ENCODE measurements at regions not wholly inside any gene's neighbourhood (a gene's known extent, or its start where the extent isn't known, plus 50 kb on each side); places are given as distances from the start of the nearest gene placed in this dataset.

- no peak for DNase-seq
- intact Hi-C loops (cut with DNase I), result no loop called here
- H3K27ac ChIP-seq, result no peak overlapping the region
- TF ChIP-seq CTCF (IDR thresholded peaks at IDR 0.05), result no peak
- no peak overlapping the region for H3K4me3 ChIP-seq
- H3K9me3 ChIP-seq, result no peaks in the 10 kb centered on the region
- H3K4me1 ChIP-seq, result peaks cover 8% of the 10 kb centered on the region
- H3K36me3 ChIP-seq, result no peaks in the 10 kb centered on the region
- no peaks in the 10 kb centered on the region for H3K27me3 ChIP-seq
- no peak for ATAC-seq
Observed at GRCh38 chr5:56349461-56349860, 116.3 kb upstream of the ANKRD55 start.

GRCh38 chr5:56346741-56347535, 113.8 kb upstream of the ANKRD55 start:
- H3K4me3 ChIP-seq, result no peak overlapping the region
- no peak overlapping the region for H3K27ac ChIP-seq
- peaks cover 8% of the 10 kb centered on the region for H3K4me1 ChIP-seq
- no peaks in the 10 kb centered on the region for H3K9me3 ChIP-seq
- ATAC-seq (peak; percentile 66), DNase-seq (no peak)
- H3K36me3 ChIP-seq, result no peaks in the 10 kb centered on the region
- intact Hi-C loops (cut with DNase I), result no loop called here
- no peaks in the 10 kb centered on the region for H3K27me3 ChIP-seq
- no peak for TF ChIP-seq CTCF (IDR thresholded peaks at IDR 0.05)

DNA sequence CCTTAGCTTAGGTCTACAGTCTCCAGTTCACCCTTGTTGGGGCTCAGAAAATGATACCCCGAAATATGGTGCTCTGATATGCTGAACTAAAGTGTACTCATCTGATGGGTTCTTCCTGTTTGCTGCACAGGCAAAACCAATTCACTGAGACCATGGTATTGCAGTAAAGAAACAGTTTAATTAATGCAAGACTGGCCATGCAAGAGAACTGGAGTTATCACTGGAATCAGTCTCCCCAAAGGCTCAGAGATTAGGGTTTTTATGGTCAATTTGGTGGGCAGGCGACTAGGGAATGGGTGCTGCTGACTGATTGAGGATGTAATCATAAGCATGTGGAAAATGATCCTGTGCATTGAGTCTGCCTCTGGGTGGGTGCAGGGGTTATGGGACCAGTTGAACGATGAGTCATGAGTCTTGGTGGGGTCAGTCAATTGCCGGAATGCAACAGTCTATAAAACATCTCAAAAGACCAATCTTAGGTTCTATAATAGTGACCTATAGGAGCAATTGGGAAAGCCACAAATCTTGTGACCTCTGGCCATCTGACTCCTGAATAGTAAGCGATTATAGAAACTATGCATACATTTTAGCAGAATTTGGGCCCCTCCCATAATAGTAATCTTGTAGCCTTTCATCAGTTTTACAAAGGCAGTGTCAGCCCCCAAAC, 113.0 kb upstream of the ANKRD55 start:
- H3K4me3 ChIP-seq, result no peak overlapping the region
- H3K36me3 ChIP-seq, result no peaks in the 10 kb centered on the region
- no peaks in the 10 kb centered on the region for H3K27me3 ChIP-seq
- DNase-seq (no peak), ATAC-seq (no peak)
- no peak overlapping the region for H3K27ac ChIP-seq
- H3K4me1 ChIP-seq, result peaks cover 8% of the 10 kb centered on the region
- intact Hi-C loops (cut with DNase I), result no loop called here
- H3K9me3 ChIP-seq, result no peaks in the 10 kb centered on the region
- no peak for TF ChIP-seq CTCF (IDR thresholded peaks at IDR 0.05)

GRCh38 chr5:56345352-56345751, 112.2 kb upstream of the ANKRD55 start:
- H3K9me3 ChIP-seq, result no peaks in the 10 kb centered on the region
- no peak for ATAC-seq
- H3K4me3 ChIP-seq, result no peak overlapping the region
- H3K36me3 ChIP-seq, result no peaks in the 10 kb centered on the region
- no peak for DNase-seq
- intact Hi-C loops (cut with DNase I), result no loop called here
- no peaks in the 10 kb centered on the region for H3K27me3 ChIP-seq
- H3K27ac ChIP-seq, result no peak overlapping the region
- peaks cover 8% of the 10 kb centered on the region for H3K4me1 ChIP-seq
- TF ChIP-seq CTCF (IDR thresholded peaks at IDR 0.05), result no peak

- no peak for ATAC-seq
Observed at GRCh38 chr5:56344594-56344993, 111.5 kb upstream of the ANKRD55 start.

More at GRCh38 chr5:56344594-56344993, 111.5 kb upstream of the ANKRD55 start:
- Histone ChIP-seq H3K4me3 (no peak overlapping the region), H3K27me3 (no peaks in the 10 kb centered on the region), H3K27ac (no peak overlapping the region), H3K9me3 (no peaks in the 10 kb centered on the region), H3K36me3 (no peaks in the 10 kb centered on the region), H3K4me1 (peaks cover under 1% of the 10 kb centered on the region)
- DNase-seq, result no peak
- TF ChIP-seq CTCF (IDR thresholded peaks at IDR 0.05), result no peak
- intact Hi-C loops (cut with DNase I), result no loop called here

Measured in upper lobe of right lung (tissue), 1 donor.